ENCODE measurements at regions not wholly inside any gene's neighbourhood (a gene's known extent, or its start where the extent isn't known, plus 50 kb on each side); places are given as distances from the start of the nearest gene placed in this dataset.

GRCh38 chr7:27346531-27347275 is 104.1 kb downstream of the EVX1 start:
- TF ChIP-seq, protein P1, sequence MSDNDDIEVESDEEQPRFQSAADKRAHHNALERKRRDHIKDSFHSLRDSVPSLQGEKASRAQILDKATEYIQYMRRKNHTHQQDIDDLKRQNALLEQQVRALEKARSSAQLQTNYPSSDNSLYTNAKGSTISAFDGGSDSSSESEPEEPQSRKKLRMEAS (IDR thresholded peaks at IDR 0.05): no peak
- TF ChIP-seq, protein P2, sequence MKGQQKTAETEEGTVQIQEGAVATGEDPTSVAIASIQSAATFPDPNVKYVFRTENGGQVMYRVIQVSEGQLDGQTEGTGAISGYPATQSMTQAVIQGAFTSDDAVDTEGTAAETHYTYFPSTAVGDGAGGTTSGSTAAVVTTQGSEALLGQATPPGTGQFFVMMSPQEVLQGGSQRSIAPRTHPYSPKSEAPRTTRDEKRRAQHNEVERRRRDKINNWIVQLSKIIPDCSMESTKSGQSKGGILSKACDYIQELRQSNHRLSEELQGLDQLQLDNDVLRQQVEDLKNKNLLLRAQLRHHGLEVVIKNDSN (IDR thresholded peaks at IDR 0.05): no peak
- TF ChIP-seq REST (IDR thresholded peaks at IDR 0.05; ENCODE audit: low read depth) (no peak), ZBTB7A (IDR thresholded peaks at IDR 0.05; ENCODE audit: low read depth) (no peak), FOXM1 (IDR thresholded peaks at IDR 0.05; ENCODE audit: borderline replicate concordance, low read depth) (no peak), EGR1 (IDR thresholded peaks at IDR 0.05) (no peak), YY1 (IDR thresholded peaks at IDR 0.05; ENCODE audit: low read depth) (no peak), CREB1 (IDR thresholded peaks at IDR 0.05; ENCODE audit: low read depth) (no peak), TCF12 (IDR thresholded peaks at IDR 0.05; ENCODE audit: low read depth) (no peak), EP300 (IDR thresholded peaks at IDR 0.05; ENCODE audit: borderline replicate concordance) (no peak), RAD21 (IDR thresholded peaks at IDR 0.05; ENCODE audit: low read depth) (no peak), TAF1 (IDR thresholded peaks at IDR 0.05; ENCODE audit: low read depth) (no peak)

- TF ChIP-seq FOXM1 (IDR thresholded peaks at IDR 0.05; ENCODE audit: borderline replicate concordance, low read depth): no peak
- TF ChIP-seq CREB1 (IDR thresholded peaks at IDR 0.05; ENCODE audit: low read depth): no peak
- TF ChIP-seq, protein P1 (IDR thresholded peaks at IDR 0.05): no peak
- no peak for TF ChIP-seq REST (IDR thresholded peaks at IDR 0.05; ENCODE audit: low read depth)
- TF ChIP-seq NFIC (IDR thresholded peaks at IDR 0.05): no peak
- no peak for TF ChIP-seq ZBTB7A (IDR thresholded peaks at IDR 0.05; ENCODE audit: low read depth)
- no peak for TF ChIP-seq TEAD4 (IDR thresholded peaks at IDR 0.05)
- TF ChIP-seq EP300 (IDR thresholded peaks at IDR 0.05; ENCODE audit: borderline replicate concordance): no peak
- no peak for TF ChIP-seq TCF12 (IDR thresholded peaks at IDR 0.05; ENCODE audit: low read depth)
- no peak for TF ChIP-seq TAF1 (IDR thresholded peaks at IDR 0.05; ENCODE audit: low read depth)
- TF ChIP-seq RAD21 (IDR thresholded peaks at IDR 0.05; ENCODE audit: low read depth): no peak
Measured at GRCh38 chr7:27347276-27347640, 104.7 kb downstream of the EVX1 start.

DNA sequence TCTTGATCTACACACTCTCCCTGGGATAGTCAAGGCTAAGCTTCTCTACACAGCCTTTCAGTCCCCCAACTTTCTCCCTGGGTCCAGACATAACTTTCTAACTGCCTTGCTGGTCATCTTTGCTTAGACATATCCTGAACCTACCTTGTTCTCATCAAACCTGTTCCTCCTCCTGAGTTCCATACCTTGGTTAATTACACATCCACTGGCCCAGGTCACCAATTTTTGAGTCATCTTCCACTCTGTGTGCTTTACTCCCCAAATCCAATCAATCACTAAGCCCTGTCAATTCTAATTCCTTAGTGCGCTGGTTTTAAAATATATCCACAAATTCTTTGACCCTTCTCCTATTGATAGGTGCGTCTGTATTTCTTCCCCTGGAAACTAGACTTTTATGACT is 107.0 kb downstream of the EVX1 start:
- TF ChIP-seq NFIC (IDR thresholded peaks at IDR 0.05): no peak
- TF ChIP-seq RAD21 (IDR thresholded peaks at IDR 0.05; ENCODE audit: low read depth): no peak
- TF ChIP-seq CEBPB (IDR thresholded peaks at IDR 0.05): no peak
- no peak for TF ChIP-seq TEAD4 (IDR thresholded peaks at IDR 0.05)
- no peak for TF ChIP-seq EGR1 (IDR thresholded peaks at IDR 0.05)
- TF ChIP-seq, protein P1 (IDR thresholded peaks at IDR 0.05): no peak
- no peak for TF ChIP-seq ZBTB7A (IDR thresholded peaks at IDR 0.05; ENCODE audit: low read depth)
- TF ChIP-seq TCF12 (IDR thresholded peaks at IDR 0.05; ENCODE audit: low read depth): no peak
- no peak for TF ChIP-seq CREB1 (IDR thresholded peaks at IDR 0.05; ENCODE audit: low read depth)
- TF ChIP-seq TAF1 (IDR thresholded peaks at IDR 0.05; ENCODE audit: low read depth): no peak
- no peak for TF ChIP-seq FOXM1 (IDR thresholded peaks at IDR 0.05; ENCODE audit: borderline replicate concordance, low read depth)

GRCh38 chr7:27351137-27351536 is 108.5 kb downstream of the EVX1 start:
- TF ChIP-seq REST (IDR thresholded peaks at IDR 0.05; ENCODE audit: low read depth): no peak
- TF ChIP-seq FOXM1 (IDR thresholded peaks at IDR 0.05; ENCODE audit: borderline replicate concordance, low read depth): no peak
- no peak for TF ChIP-seq TAF1 (IDR thresholded peaks at IDR 0.05; ENCODE audit: low read depth)
- no peak for TF ChIP-seq NFIC (IDR thresholded peaks at IDR 0.05)
- TF ChIP-seq CREB1 (IDR thresholded peaks at IDR 0.05; ENCODE audit: low read depth): no peak
- TF ChIP-seq, protein P1 (IDR thresholded peaks at IDR 0.05): no peak
- TF ChIP-seq EGR1 (IDR thresholded peaks at IDR 0.05): no peak
- TF ChIP-seq CEBPB (IDR thresholded peaks at IDR 0.05): no peak
- no peak for TF ChIP-seq TCF12 (IDR thresholded peaks at IDR 0.05; ENCODE audit: low read depth)
- TF ChIP-seq, protein P2 (IDR thresholded peaks at IDR 0.05): no peak
- TF ChIP-seq YY1 (IDR thresholded peaks at IDR 0.05; ENCODE audit: low read depth): no peak
- TF ChIP-seq TEAD4 (IDR thresholded peaks at IDR 0.05): no peak
- no peak for TF ChIP-seq EP300 (IDR thresholded peaks at IDR 0.05; ENCODE audit: borderline replicate concordance)
- no peak for TF ChIP-seq ZBTB7A (IDR thresholded peaks at IDR 0.05; ENCODE audit: low read depth)
- TF ChIP-seq RAD21 (IDR thresholded peaks at IDR 0.05; ENCODE audit: low read depth): no peak
